ENCODE measurements at regions not wholly inside any gene's neighbourhood (a gene's known extent, or its start where the extent isn't known, plus 50 kb on each side); places are given as distances from the start of the nearest gene placed in this dataset.
"Not testable (repeated sequence)": the region's sequence is repeated elsewhere in the genome, so short reads cannot be mapped to it uniquely, and the experiment has no call there.

GRCh38 chr11:87712802-87713202 lies 462.4 kb downstream of the RAB38 start:
- intact Hi-C loops (cut with DNase I) = no loop called here
- H3K27ac ChIP-seq = no peak overlapping the region
- TF ChIP-seq POLR2A (IDR thresholded peaks at IDR 0.05) (no peak), CTCF (IDR thresholded peaks at IDR 0.05) (no peak)
- H3K9me3 ChIP-seq = no peaks in the 10 kb centered on the region
- no peaks in the 10 kb centered on the region for H3K36me3 ChIP-seq (replicated peaks in 1 of 2; ENCODE audit: insufficient read depth in 1 of 2, low read depth in 2 of 2)
- ATAC-seq (no peak), DNase-seq (no peak)
- H3K4me3 ChIP-seq = no peak overlapping the region
- no peaks in the 10 kb centered on the region for H3K4me1 ChIP-seq
- no peaks in the 10 kb centered on the region for H3K27me3 ChIP-seq
- 11 to 31% methylated on average over 3 of the region's 3 CpGs for WGBS, 2 donors

- H3K4me3 ChIP-seq = no peak overlapping the region
- WGBS, 2 donors = 29 to 31% methylated on average over 3 of the region's 3 CpGs
- no peaks in the 10 kb centered on the region for H3K27me3 ChIP-seq
- no peaks in the 10 kb centered on the region for H3K4me1 ChIP-seq
- no peak for TF ChIP-seq CTCF (IDR thresholded peaks at IDR 0.05)
- no peak for TF ChIP-seq POLR2A (IDR thresholded peaks at IDR 0.05)
- intact Hi-C loops (cut with DNase I) = no loop called here
- no peak for ATAC-seq
- DNase-seq = no peak
- H3K9me3 ChIP-seq = no peaks in the 10 kb centered on the region
- H3K27ac ChIP-seq = no peak overlapping the region
- no peaks in the 10 kb centered on the region for H3K36me3 ChIP-seq (replicated peaks in 1 of 2; ENCODE audit: insufficient read depth in 1 of 2, low read depth in 2 of 2)
Observed at GRCh38 chr11:87712391-87712790, 462.9 kb downstream of the RAB38 start.

- H3K27ac ChIP-seq; H3K9me3 ChIP-seq; H3K4me3 ChIP-seq; intact Hi-C loops (cut with DNase I); DNase-seq; ATAC-seq; H3K4me1 ChIP-seq; H3K27me3 ChIP-seq; H3K36me3 ChIP-seq (replicated peaks in 1 of 2; ENCODE audit: insufficient read depth in 1 of 2, low read depth in 2 of 2): not testable (repeated sequence)
- whole genome bisulfite sequencing, 2 donors = 75 to 85% methylated on average over 12 of the region's 12 CpGs
Observed at GRCh38 chr11:87703589-87703988, 471.7 kb downstream of the RAB38 start.

GRCh38 chr11:87675993-87676392 lies 499.2 kb downstream of the RAB38 start:
- H3K27ac ChIP-seq = no peak overlapping the region
- H3K4me1 ChIP-seq = no peaks in the 10 kb centered on the region
- 52% methylated on average over 1 of the region's 1 CpG for WGBS, 2 donors
- H3K9me3 ChIP-seq = no peaks in the 10 kb centered on the region
- TF ChIP-seq CTCF (IDR thresholded peaks at IDR 0.05) (no peak), POLR2A (IDR thresholded peaks at IDR 0.05) (no peak)
- no peak for DNase-seq
- no peak overlapping the region for H3K4me3 ChIP-seq
- H3K27me3 ChIP-seq = no peaks in the 10 kb centered on the region
- no peak for ATAC-seq
- no peaks in the 10 kb centered on the region for H3K36me3 ChIP-seq (replicated peaks in 1 of 2; ENCODE audit: insufficient read depth in 1 of 2, low read depth in 2 of 2)
- intact Hi-C loops (cut with DNase I) = no loop called here

- Histone ChIP-seq H3K4me3 (no peak overlapping the region), H3K27ac (no peak overlapping the region), H3K36me3 (replicated peaks in 1 of 2; ENCODE audit: insufficient read depth in 1 of 2, low read depth in 2 of 2) (no peaks in the 10 kb centered on the region), H3K27me3 (no peaks in the 10 kb centered on the region), H3K4me1 (no peaks in the 10 kb centered on the region), H3K9me3 (no peaks in the 10 kb centered on the region)
- no peak for TF ChIP-seq POLR2A (IDR thresholded peaks at IDR 0.05)
- TF ChIP-seq CTCF (IDR thresholded peaks at IDR 0.05) = no peak
- intact Hi-C loops (cut with DNase I) = no loop called here
- no peak for ATAC-seq
- WGBS, 2 donors = 76 to 79% methylated on average over 6 of the region's 6 CpGs
- no peak for DNase-seq
Observed at GRCh38 chr11:87666730-87667129, 508.5 kb downstream of the RAB38 start.
